Activated CD8-positive, alpha-beta T cell treated with anti-CD3 and anti-CD28 coated beads for 36 hours (primary cell): ENCODE measurements at regions not wholly inside any gene's neighbourhood (a gene's known extent, or its start where the extent isn't known, plus 50 kb on each side); places are given as distances from the start of the nearest gene placed in this dataset.

Source experiments
- ATAC-seq: fragments of 200-7000 bp; cut with Tn5 transposase; one replicate; pipeline ENCODE4 v1.10.0; 2021; ENCODE audit warnings: mild to moderate bottlenecking, moderate library complexity
- CTCF ChIA-PET: fragments of 350-600 bp; sonication (Branson Sonifier 250); formaldehyde crosslinking; loops from one replicate; lab custom pipeline; 2021; ENCODE audit warnings: antibody characterized with exemption; lab: Charles Lee
- POLR2A ChIA-PET: fragments of 350-600 bp; sonication (Branson Sonifier 250); formaldehyde crosslinking; loops from one replicate; lab custom pipeline; 2021; ENCODE audit warnings: antibody characterized with exemption; lab: Charles Lee
- DNase-seq: peaks from one replicate; pipeline ENCODE4 v3.0.0-alpha.2; 2020
- H3K27ac Mint-ChIP-seq: one replicate; pipeline ENCODE4 v1.8.0; 2021; ENCODE audit warnings: mild to moderate bottlenecking, mixed read lengths
- H3K27me3 Mint-ChIP-seq: one replicate; pipeline ENCODE4 v1.8.0; 2021; ENCODE audit warnings: mixed read lengths
- H3K36me3 Mint-ChIP-seq: one replicate; pipeline ENCODE4 v1.8.0; 2021; ENCODE audit warnings: low read depth, mixed read lengths
- H3K4me1 Mint-ChIP-seq: one replicate; pipeline ENCODE4 v1.8.0; 2021; ENCODE audit warnings: low read depth, mixed read lengths
- H3K4me3 Mint-ChIP-seq: one replicate; pipeline ENCODE4 v1.8.0; 2021; ENCODE audit warnings: mild to moderate bottlenecking, moderate library complexity, mixed read lengths
- H3K9me3 Mint-ChIP-seq: one replicate; pipeline ENCODE4 v1.8.0; 2021; ENCODE audit warnings: mixed read lengths
- intact Hi-C: fragments of 100-400 bp; cut with micrococcal nuclease; formaldehyde crosslinking; loops from one replicate; pipeline ENCODE4 v1.10.0; 2022
- TF ChIP-seq, protein P1 (sequence below): fragments of 200-600 bp; IDR thresholded peaks from one replicate; pipeline ENCODE4 v1.8.0; 2022; ENCODE audit warnings: antibody characterized with exemption, mild to moderate bottlenecking

DNA sequence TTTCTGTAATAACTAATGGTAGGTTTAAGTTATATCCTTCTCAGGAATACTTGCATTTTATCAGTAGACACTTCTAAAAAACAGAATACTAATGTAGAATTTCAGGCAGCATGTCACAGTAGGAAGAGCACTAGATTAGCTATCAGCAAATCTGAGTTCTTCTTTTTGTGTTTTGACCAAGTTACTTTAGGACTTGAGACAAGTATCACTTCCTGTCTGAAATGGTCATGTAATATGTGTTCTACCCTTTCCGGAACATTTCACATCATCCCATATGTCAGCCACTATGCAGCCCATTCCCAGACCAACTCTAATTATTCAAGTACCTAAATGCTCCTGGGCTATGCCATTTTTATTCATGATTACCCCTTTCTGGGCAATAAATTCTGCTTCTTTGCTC is 401.8 kb upstream of the RPS6KA3 start:
- H3K36me3 Mint-ChIP-seq: no peaks in the 10 kb centered on the region
- intact Hi-C loops: no loop called here
- no peaks in the 10 kb centered on the region for H3K9me3 Mint-ChIP-seq
- DNase-seq (no peak), ATAC-seq (no peak)
- CTCF ChIA-PET: no interaction called here
- H3K4me1 Mint-ChIP-seq: no peaks in the 10 kb centered on the region
- no peaks in the 10 kb centered on the region for H3K27me3 Mint-ChIP-seq
- TF ChIP-seq, protein P1, sequence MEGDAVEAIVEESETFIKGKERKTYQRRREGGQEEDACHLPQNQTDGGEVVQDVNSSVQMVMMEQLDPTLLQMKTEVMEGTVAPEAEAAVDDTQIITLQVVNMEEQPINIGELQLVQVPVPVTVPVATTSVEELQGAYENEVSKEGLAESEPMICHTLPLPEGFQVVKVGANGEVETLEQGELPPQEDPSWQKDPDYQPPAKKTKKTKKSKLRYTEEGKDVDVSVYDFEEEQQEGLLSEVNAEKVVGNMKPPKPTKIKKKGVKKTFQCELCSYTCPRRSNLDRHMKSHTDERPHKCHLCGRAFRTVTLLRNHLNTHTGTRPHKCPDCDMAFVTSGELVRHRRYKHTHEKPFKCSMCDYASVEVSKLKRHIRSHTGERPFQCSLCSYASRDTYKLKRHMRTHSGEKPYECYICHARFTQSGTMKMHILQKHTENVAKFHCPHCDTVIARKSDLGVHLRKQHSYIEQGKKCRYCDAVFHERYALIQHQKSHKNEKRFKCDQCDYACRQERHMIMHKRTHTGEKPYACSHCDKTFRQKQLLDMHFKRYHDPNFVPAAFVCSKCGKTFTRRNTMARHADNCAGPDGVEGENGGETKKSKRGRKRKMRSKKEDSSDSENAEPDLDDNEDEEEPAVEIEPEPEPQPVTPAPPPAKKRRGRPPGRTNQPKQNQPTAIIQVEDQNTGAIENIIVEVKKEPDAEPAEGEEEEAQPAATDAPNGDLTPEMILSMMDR: no peak
- no peak overlapping the region for H3K27ac Mint-ChIP-seq
- H3K4me3 Mint-ChIP-seq: no peak overlapping the region
- POLR2A ChIA-PET: no interaction called here

DNA sequence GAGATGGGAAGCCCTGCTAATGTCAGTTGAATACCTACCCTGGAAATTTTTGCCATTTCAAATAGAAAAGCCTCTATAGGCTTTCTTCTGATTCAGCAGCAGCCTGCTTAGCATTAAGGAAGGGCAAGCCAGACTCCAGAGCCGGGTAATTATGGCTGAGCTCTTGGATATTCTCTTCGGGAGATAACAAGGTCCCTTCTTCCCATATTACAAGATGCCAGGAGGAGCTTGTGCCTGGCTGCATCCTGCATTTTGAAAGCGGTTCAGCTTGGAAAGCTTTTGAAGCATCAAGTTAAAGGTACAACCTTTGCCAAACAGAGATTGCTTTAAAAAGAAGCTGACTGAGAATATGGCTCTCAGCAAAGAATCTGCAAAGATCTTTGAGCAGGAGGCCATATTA is 399.6 kb upstream of the RPS6KA3 start:
- intact Hi-C loops: no loop called here
- Mint-ChIP-seq H3K9me3 (no peaks in the 10 kb centered on the region), H3K4me1 (no peaks in the 10 kb centered on the region), H3K27ac (no peak overlapping the region), H3K27me3 (no peaks in the 10 kb centered on the region), H3K36me3 (no peaks in the 10 kb centered on the region), H3K4me3 (no peak overlapping the region)
- ATAC-seq: no peak
- no peak for DNase-seq
- TF ChIP-seq, protein P1: no peak
- POLR2A ChIA-PET: no interaction called here
- CTCF ChIA-PET: interaction anchor here (1.1 kb wide), 1 partner anchor 136 kb away, joined by 3 read pairs; no protein-coding TSS in a partner anchor

DNA sequence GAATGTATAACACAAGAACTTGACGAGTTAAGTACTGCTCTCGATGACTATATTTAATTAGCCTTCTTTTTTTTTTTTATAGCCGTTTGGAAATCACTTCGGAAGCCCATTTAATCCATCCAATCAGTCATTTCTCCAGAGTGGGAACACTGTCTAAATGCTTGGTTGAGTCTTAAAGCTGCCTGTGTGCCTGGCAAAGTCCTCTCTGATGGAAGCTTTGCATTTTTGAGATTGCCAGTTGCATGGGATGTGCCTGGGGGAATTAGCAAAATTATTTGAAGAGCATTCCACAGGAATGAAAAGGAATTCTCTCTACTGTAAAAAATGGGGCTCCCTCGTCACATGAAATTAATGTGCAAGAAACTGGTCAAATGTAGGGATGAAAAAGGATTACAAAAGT is 398.8 kb upstream of the RPS6KA3 start:
- H3K9me3 Mint-ChIP-seq: no peaks in the 10 kb centered on the region
- TF ChIP-seq, protein P1: no peak

GRCh38 chrX:20664774-20665173 is 398.1 kb upstream of the RPS6KA3 start:
- intact Hi-C loops: no loop called here
- Mint-ChIP-seq H3K4me3 (no peak overlapping the region), H3K27ac (no peak overlapping the region), H3K36me3 (no peaks in the 10 kb centered on the region), H3K27me3 (no peaks in the 10 kb centered on the region), H3K9me3 (no peaks in the 10 kb centered on the region), H3K4me1 (no peaks in the 10 kb centered on the region)
- DNase-seq (no peak), ATAC-seq (no peak)
- ChIA-PET POLR2A (no interaction called here), CTCF (no interaction called here)
- TF ChIP-seq, protein P1: no peak

More for the DNA sequence above, 398.8 kb upstream of the RPS6KA3 start:
- no peaks in the 10 kb centered on the region for H3K36me3 Mint-ChIP-seq
- CTCF ChIA-PET: no interaction called here
- intact Hi-C loops: no loop called here
- no peaks in the 10 kb centered on the region for H3K27me3 Mint-ChIP-seq
- POLR2A ChIA-PET: no interaction called here
- ATAC-seq (no peak), DNase-seq (no peak)
- no peak overlapping the region for H3K4me3 Mint-ChIP-seq
- no peak overlapping the region for H3K27ac Mint-ChIP-seq
- H3K4me1 Mint-ChIP-seq: no peaks in the 10 kb centered on the region

- POLR2A ChIA-PET: no interaction called here
Observed at GRCh38 chrX:20664131-20664530, 397.4 kb upstream of the RPS6KA3 start.

More at GRCh38 chrX:20664131-20664530, 397.4 kb upstream of the RPS6KA3 start:
- intact Hi-C loops: no loop called here
- DNase-seq (no peak), ATAC-seq (no peak)
- H3K4me1 Mint-ChIP-seq: no peaks in the 10 kb centered on the region
- CTCF ChIA-PET: no interaction called here
- H3K36me3 Mint-ChIP-seq: no peaks in the 10 kb centered on the region
- H3K9me3 Mint-ChIP-seq: no peaks in the 10 kb centered on the region
- no peaks in the 10 kb centered on the region for H3K27me3 Mint-ChIP-seq
- H3K27ac Mint-ChIP-seq: no peak overlapping the region
- H3K4me3 Mint-ChIP-seq: no peak overlapping the region
- TF ChIP-seq, protein P1: no peak
